HG03378 (cell line): ENCODE measurements at regions not wholly inside any gene's neighbourhood (a gene's known extent, or its start where the extent isn't known, plus 50 kb on each side); places are given as distances from the start of the nearest gene placed in this dataset.

Experiments used
- ATAC-seq: cut with Tn5 transposase; IDR thresholded peaks from one replicate; pipeline ENCODE4 v1.9.1; 2021; ENCODE audit warnings: mild to moderate bottlenecking, moderate library complexity; ENCODE audit not compliant: unreplicated experiment

DNA sequence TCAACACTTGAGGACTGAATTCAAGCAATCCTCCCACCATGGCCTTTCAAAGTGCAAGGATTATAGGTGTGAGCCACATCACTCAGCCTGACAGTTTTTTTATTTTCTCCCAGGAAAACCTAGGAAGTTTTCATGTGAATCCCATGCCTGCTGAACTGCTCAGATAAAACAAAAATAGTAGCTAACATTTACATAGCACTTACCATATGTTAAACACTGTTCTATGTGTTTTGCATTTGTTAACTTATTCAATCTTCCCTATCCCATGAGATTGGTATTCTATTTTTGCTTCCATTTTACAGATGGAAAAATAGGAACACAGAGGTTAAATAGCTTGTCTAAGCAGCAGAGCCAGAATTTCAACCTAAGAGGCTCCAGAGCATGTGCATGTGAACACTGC lies 157.4 kb upstream of the KCTD1 start:
- ATAC-seq = no peak

- no peak for ATAC-seq
Observed at GRCh38 chr18:26703170-26703930, 155.0 kb upstream of the KCTD1 start.

DNA sequence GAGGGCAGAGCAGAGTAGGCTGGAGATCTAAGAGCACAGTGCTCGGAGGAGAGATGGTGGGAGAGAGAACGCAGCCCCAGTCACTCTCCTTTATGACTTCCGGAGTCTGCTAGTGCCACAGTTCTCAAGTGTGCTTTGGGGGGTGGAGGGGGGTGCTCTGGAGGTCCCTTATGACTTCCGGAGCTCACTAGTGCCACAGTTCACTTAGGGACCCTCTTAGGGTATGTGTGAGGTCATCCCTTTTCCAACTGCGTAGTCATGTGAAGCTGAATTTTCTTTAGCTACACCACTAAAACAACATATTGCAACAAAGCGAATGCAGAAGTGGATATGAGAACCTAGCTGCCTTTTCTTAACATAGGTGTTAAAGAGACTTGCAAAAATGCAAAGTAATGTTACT lies 153.7 kb upstream of the KCTD1 start:
- ATAC-seq = no peak

DNA sequence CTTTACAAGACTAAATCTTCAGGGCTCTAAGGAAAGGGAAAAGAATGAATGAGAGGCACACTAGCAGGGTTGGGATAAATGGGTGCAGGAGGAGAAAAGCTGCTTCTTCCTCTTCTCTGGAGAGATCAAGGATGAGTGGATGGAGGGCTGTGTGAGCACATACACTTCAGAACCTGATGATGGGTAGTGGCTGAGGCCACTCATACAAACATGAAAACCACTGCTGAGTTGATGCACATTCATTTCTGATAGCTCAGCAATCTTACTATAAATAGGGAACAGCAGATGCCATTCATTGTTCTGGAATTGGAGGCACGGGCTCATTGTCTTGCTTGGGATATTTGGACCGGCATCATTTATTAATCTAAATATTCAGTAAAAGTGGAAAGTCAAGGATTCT lies 152.4 kb upstream of the KCTD1 start:
- no peak for ATAC-seq

- no peak for ATAC-seq
Observed at GRCh38 chr18:26700201-26700600, 151.8 kb upstream of the KCTD1 start.

DNA sequence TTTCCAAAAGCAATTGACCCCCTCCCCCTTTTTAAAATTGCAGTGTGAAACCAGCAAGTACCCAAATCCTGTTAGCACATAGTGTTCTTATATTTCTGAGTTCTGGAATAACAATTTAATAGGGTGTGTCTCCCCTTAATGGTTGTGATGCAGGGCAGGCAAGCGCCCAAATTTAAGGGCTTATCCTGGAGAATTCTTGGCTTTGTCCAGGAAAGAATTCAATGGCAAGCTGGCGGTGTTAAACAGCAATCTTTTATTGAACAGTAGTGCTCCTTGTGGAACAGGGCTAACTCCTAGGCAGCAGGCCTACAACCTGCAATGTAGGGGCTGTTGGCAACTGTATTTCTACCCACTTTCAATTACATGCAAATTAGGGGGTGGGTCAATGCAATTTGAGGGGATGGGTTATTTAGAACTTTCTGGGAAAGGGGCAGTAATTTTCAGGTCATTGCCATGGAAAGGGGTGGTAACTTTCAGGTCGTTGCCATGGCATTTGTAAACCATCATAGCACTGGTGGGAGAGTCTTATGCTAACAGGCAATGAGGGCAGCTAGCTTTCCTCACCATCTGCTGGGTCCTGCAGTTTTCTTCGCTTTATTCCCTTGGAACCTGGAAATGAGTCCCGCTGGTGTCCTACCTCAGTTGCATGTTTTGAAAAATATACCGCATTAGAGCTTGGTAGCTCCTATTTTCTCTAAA lies 149.0 kb upstream of the KCTD1 start:
- no peak for ATAC-seq

GRCh38 chr18:26696786-26697185 lies 148.4 kb upstream of the KCTD1 start:
- ATAC-seq = no peak

- ATAC-seq = no peak
Observed at GRCh38 chr18:26696308-26696707, 148.0 kb upstream of the KCTD1 start.

DNA sequence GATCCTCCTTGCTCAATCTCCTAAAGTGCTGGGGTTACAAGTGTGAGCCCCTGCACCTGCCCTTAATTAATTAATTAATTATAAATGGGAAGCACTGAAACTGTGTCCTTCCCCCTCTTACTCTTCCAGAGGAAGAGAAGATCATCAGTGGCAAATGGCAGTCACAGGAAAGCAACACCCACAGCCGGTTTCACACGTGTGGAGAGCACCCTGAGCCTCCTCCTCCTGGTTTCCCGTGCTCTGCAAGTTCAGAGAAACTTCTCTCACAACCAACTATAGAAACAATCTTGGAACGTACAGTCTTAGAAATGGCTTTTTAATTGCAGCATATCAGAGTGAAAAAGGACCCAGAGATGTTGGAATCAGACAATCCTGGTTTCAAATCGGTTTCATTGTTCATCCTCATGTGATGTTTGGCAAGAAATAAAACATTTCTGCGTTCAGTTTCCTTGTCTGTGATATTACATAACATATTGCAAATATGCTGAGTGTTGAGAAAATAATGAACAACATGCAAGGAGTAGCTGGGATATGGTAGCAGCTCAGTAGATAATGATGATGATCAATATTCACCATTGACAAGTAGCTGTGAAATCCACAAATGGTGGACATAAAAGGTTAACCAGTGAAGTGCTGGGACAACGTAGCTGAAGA lies 141.0 kb upstream of the KCTD1 start:
- ATAC-seq = no peak

DNA sequence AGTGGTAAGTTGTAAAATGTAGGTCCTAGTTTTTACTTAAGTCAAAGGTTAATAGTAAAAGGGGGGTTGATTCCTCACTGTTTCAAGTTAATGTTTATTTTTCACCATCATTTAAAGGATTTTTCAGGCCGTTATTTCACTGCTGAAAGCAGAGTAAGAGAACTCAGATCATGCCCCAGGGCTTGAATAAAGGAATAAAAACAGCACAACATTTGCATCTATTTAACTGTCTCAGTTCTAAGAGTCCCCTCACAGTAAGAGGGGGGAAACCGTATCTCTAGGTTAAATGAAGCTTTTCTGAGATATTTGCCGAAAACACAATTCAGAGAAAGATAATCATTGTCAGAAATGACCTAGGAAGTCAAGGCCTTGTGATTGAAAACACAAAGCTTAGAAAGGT lies 138.2 kb upstream of the KCTD1 start:
- ATAC-seq = no peak

DNA sequence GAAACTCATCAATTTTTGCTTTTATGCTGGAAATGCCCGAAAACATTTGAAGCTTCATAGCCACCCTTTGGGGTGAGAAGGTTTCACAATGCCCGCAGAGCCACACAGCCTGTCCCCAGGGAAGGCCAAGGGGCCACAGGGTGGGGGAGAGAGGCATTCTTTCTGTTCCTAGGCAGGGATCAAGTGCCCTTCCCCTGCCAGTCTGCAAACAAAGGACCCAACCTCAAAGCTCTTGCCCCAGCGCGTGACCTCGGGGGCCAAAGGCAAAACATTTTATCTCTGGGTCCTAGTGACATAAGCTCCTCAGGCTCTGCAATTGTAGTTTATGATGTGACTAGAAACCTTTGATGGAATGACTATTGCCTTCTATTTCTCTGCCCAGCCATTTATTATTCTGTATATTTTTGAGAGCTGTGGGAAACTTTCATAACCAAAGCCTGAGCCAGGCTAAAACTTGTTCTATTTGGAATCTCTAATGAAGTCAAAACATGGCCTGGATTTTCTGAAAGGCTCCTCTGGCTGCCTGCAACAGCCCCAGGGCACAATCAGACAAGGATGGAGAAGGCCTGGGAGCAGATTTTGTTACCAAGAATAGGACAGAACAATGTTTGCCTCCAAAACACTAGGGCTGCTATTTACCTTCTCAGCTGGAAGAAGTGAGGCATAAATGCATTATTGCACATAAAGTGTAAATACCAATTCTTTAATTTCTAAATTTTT lies 137.2 kb upstream of the KCTD1 start:
- ATAC-seq = no peak

DNA sequence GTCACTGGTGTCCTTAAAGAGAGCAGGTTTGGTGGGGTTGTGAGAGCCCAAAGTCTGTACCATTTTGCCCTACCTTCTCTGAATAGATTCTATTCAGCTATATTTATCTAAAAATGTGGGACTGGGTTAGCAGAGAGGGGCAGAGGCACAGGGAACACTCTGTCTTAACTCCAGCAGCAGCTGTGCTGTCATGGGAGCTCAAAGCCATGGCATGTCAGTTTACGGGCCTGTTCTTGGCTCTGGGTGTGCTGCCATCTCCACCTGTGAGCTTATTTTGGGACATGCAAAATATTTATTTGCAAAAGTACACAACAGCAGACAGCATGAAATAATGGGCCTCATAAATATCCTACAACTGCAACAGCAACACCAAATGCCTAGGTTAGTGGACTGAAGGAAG lies 129.6 kb upstream of the KCTD1 start:
- no peak for ATAC-seq

- no peak for ATAC-seq
Observed at GRCh38 chr18:26667046-26667445, 118.7 kb upstream of the KCTD1 start.

DNA sequence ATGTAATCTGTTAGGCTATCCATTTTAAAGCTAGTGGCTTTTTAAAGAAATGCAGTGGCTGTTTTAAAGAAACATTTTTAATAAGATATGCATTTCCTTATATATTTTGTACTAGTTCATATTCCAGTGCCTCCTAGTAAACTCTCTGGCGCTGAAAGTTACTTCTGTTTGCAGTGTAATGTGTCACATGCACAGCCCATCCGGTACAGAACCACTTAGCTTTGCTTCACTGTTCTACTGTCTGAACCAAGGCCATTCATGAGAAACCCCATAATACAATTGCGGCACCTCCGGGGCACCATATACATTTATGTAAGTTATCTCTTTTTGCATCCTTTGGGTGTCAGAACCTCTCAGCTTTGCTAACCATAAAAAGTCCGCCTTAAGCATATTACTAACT lies 114.6 kb upstream of the KCTD1 start:
- ATAC-seq = no peak

- no peak for ATAC-seq
Observed at GRCh38 chr18:26657631-26658581, 109.6 kb upstream of the KCTD1 start.

DNA sequence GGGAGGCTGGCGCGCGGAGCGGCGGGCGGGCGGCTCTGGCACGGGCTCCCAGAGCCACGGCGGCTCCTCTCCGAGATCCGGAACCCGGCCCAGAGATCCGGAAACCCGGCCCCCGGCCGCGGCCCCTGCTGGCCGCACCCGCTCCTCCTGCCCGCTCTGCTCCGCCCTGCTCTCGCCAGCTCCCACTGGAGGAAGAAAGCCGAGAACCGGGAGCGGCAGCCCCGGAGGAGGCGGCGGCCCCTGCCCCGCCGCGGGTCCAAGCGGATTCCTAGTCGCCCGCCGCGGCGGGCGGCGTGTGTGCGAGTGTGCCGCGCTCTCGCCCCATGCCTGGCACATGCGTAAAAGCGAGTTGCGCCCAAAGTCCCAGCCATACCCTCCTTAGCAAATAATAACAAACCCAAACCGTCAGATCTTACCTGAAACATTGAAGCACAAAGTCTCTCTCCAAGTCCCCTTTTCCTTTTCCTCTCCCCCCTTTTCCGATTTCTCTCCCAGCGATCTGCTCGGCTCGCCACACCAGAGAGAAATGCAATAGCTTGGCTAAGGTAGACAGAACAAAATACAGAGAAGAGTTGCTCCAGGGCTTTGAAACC lies 108.7 kb upstream of the KCTD1 start:
- ATAC-seq = no peak

GRCh38 chr18:26656431-26656943 lies 108.1 kb upstream of the KCTD1 start:
- ATAC-seq = no peak

DNA sequence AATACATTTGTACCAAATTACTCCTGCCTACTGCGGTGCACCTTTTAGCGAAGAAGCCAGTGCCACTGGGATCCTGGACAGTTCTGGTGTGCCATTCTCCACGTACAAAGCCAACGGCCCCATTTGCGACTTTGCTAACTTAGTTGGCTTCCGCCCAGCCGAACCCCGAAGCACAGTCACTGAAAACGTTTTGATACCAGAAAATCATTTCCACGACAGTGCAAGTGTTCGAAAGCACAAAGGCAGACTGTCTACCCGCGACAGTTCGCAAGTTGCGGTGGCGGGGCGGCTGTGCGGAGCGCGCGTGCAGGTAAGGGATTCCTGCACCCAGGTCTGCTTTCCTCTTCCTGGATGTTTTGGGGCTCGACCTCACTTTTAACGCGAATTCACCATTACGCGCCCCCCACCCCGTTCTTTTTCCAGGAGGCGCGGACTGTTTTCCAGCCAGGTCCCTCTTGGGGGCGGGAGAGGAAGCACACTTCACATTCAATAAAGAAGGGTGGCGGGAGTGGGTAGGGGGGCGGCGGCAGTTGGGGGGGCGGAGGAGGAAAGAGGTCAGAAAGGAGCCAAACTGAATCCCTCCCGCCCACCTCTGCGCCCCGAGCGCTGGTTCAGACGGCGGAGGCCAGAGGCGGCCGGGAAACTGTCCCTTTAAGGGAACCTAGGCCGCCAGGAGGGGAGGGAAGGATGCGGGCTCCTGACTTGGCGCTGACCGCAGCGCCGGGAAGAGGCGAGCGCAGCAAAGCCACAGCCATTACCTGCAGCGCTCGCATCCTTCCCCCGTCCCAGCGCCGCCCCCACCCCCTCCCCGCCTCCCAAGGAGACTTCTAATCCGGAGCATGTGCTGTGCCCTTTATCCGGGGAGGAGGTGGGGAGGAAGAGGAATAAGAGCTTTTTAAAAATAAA lies 107.4 kb upstream of the KCTD1 start:
- no peak for ATAC-seq
